ENCODE measurements at regions not wholly inside any gene's neighbourhood (a gene's known extent, or its start where the extent isn't known, plus 50 kb on each side); places are given as distances from the start of the nearest gene placed in this dataset.

DNA sequence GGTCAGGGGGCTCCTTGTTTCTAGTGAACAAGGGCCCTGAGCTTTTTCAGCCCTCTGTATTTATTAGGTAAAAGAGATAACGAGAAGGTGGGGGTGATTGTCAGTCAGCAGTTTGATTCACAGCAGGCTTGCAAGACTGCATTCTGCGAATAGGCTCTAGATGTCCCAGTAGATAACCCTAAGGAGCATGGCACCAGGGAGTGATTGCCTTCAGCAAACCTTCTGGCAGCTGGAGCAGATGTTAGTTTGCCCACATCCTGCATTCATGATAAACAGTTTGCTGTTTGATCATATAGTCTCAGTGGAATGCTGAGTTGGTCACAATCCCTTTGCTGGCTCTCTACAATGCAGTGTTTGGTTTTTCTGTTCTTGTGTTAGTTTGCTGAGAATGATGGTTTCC, 161.3 kb upstream of the GADL1 start:
- Histone ChIP-seq H3K27me3 (ENCODE audit: insufficient read depth, low read length) (no peaks in the 10 kb centered on the region), H2AFZ (ENCODE audit: low read depth, low read length) (no peak overlapping the region), H3K4me3 (ENCODE audit: insufficient read depth, low read depth, low read length) (no peak overlapping the region), H3K9me3 (ENCODE audit: insufficient read depth, low read depth, low read length) (no peaks in the 10 kb centered on the region), H4K20me1 (ENCODE audit: insufficient read depth, low read length) (no peaks in the 10 kb centered on the region), H3K9ac (ENCODE audit: low read length) (no peak overlapping the region), H3K27ac (ENCODE audit: low read depth, low read length) (no peak overlapping the region), H3K4me2 (ENCODE audit: low read length) (no peak overlapping the region), H3K36me3 (ENCODE audit: insufficient read depth, low read length) (no peaks in the 10 kb centered on the region), H3K4me1 (ENCODE audit: insufficient read depth, low read length) (no peaks in the 10 kb centered on the region), H3K79me2 (ENCODE audit: insufficient read depth, low read length) (no peaks in the 10 kb centered on the region)
- Mint-ChIP-seq H3K36me3 (ENCODE audit: low read depth, unreplicated experiment) (no peaks in the 10 kb centered on the region), H3K4me1 (ENCODE audit: low read depth, unreplicated experiment) (peaks cover 3% of the 10 kb centered on the region), H3K9me3 (ENCODE audit: unreplicated experiment) (no peaks in the 10 kb centered on the region), H3K4me3 (ENCODE audit: unreplicated experiment) (no peak overlapping the region), H3K27ac (ENCODE audit: unreplicated experiment) (no peak overlapping the region), H3K27me3 (ENCODE audit: low read depth, unreplicated experiment) (no peaks in the 10 kb centered on the region)
- FAIRE-seq = no peak
- no peak for TF ChIP-seq EZH2 (IDR thresholded peaks at IDR 0.05; ENCODE audit: insufficient read depth, low read length)
- TF ChIP-seq, protein P1, sequence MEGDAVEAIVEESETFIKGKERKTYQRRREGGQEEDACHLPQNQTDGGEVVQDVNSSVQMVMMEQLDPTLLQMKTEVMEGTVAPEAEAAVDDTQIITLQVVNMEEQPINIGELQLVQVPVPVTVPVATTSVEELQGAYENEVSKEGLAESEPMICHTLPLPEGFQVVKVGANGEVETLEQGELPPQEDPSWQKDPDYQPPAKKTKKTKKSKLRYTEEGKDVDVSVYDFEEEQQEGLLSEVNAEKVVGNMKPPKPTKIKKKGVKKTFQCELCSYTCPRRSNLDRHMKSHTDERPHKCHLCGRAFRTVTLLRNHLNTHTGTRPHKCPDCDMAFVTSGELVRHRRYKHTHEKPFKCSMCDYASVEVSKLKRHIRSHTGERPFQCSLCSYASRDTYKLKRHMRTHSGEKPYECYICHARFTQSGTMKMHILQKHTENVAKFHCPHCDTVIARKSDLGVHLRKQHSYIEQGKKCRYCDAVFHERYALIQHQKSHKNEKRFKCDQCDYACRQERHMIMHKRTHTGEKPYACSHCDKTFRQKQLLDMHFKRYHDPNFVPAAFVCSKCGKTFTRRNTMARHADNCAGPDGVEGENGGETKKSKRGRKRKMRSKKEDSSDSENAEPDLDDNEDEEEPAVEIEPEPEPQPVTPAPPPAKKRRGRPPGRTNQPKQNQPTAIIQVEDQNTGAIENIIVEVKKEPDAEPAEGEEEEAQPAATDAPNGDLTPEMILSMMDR (IDR thresholded peaks at IDR 0.05; ENCODE audit: insufficient read depth, low read depth, low read length) = no peak
- no peak for DNase-seq (ENCODE audit: low read depth)

DNA sequence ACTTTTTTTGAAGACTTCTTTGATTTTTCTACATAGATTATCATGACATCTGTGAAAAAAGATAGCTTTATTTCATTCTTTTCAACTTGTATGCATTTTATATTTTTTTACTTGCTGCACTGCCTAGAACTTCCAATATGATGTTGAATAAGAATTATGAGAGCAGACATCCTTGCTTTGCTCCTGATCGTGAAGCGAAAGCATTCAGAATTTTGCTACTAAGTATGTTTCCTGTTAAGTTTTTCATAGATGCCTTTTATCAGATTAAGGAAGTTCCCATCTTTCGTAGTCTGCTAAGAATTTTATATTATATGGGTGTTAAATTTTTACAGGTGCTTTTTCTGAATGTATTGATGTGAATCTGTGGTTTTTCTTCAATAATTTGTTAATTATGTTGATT, 163.4 kb upstream of the GADL1 start:
- no peaks in the 10 kb centered on the region for H3K9me3 Mint-ChIP-seq (ENCODE audit: unreplicated experiment)
- H3K4me1 ChIP-seq (ENCODE audit: insufficient read depth, low read length) = no peaks in the 10 kb centered on the region

DNA sequence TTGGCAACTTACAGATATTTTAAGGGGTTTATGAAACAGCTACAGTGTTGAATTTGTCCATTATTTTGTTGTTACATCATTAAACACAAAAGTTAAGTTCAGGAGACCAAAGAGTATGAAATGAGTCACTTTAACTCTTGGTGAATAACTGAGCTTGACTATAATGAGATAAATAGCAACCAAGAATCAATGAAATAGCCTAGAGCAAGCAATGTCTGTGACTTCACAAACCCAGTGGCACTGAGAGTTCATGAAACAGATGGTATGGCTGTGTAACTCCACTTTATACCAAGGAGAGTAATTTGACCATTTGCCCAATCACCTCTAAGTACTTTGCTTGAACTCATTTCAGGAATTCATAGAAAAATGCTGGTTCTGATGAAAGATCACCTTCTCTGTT, 169.6 kb upstream of the GADL1 start:
- TF ChIP-seq, protein P1 (IDR thresholded peaks at IDR 0.05; ENCODE audit: insufficient read depth, low read depth, low read length) = no peak
- TF ChIP-seq EZH2 (IDR thresholded peaks at IDR 0.05; ENCODE audit: insufficient read depth, low read length) = no peak
- Histone ChIP-seq H3K4me2 (ENCODE audit: low read length) (no peak overlapping the region), H3K36me3 (ENCODE audit: insufficient read depth, low read length) (no peaks in the 10 kb centered on the region), H3K4me1 (ENCODE audit: insufficient read depth, low read length) (peaks cover 4% of the 10 kb centered on the region), H4K20me1 (ENCODE audit: insufficient read depth, low read length) (no peaks in the 10 kb centered on the region), H3K9me3 (ENCODE audit: insufficient read depth, low read depth, low read length) (no peaks in the 10 kb centered on the region), H3K9ac (ENCODE audit: low read length) (no peak overlapping the region), H3K27me3 (ENCODE audit: insufficient read depth, low read length) (no peaks in the 10 kb centered on the region), H3K4me3 (ENCODE audit: insufficient read depth, low read depth, low read length) (no peak overlapping the region), H3K27ac (ENCODE audit: low read depth, low read length) (no peak overlapping the region), H3K79me2 (ENCODE audit: insufficient read depth, low read length) (no peaks in the 10 kb centered on the region), H2AFZ (ENCODE audit: low read depth, low read length) (no peak overlapping the region)
- H3K9me3 Mint-ChIP-seq (ENCODE audit: unreplicated experiment) = peaks cover 4% of the 10 kb centered on the region
- H3K4me1 Mint-ChIP-seq (ENCODE audit: low read depth, unreplicated experiment) = peaks cover 6% of the 10 kb centered on the region
- peak; percentile 77 for DNase-seq (ENCODE audit: low read depth)
- FAIRE-seq = peak; percentile 78
- H3K4me3 Mint-ChIP-seq (ENCODE audit: unreplicated experiment) = no peak overlapping the region
- H3K27me3 Mint-ChIP-seq (ENCODE audit: low read depth, unreplicated experiment) = peaks cover 2% of the 10 kb centered on the region
- no peaks in the 10 kb centered on the region for H3K36me3 Mint-ChIP-seq (ENCODE audit: low read depth, unreplicated experiment)
- H3K27ac Mint-ChIP-seq (ENCODE audit: unreplicated experiment) = no peak overlapping the region

More for the DNA sequence above, 163.4 kb upstream of the GADL1 start:
- H3K27ac Mint-ChIP-seq (ENCODE audit: unreplicated experiment) = no peak overlapping the region
- TF ChIP-seq, protein P1 (IDR thresholded peaks at IDR 0.05; ENCODE audit: insufficient read depth, low read depth, low read length) = no peak
- no peak for TF ChIP-seq EZH2 (IDR thresholded peaks at IDR 0.05; ENCODE audit: insufficient read depth, low read length)
- no peak overlapping the region for H3K4me3 ChIP-seq (ENCODE audit: insufficient read depth, low read depth, low read length)
- FAIRE-seq (no peak), DNase-seq (ENCODE audit: low read depth) (no peak)
- no peak overlapping the region for H3K27ac ChIP-seq (ENCODE audit: low read depth, low read length)
- no peaks in the 10 kb centered on the region for H3K27me3 ChIP-seq (ENCODE audit: insufficient read depth, low read length)
- H3K27me3 Mint-ChIP-seq (ENCODE audit: low read depth, unreplicated experiment) = no peaks in the 10 kb centered on the region
- no peak overlapping the region for H3K9ac ChIP-seq (ENCODE audit: low read length)
- no peaks in the 10 kb centered on the region for H3K79me2 ChIP-seq (ENCODE audit: insufficient read depth, low read length)
- no peak overlapping the region for H2AFZ ChIP-seq (ENCODE audit: low read depth, low read length)
- no peaks in the 10 kb centered on the region for H3K9me3 ChIP-seq (ENCODE audit: insufficient read depth, low read depth, low read length)
- H4K20me1 ChIP-seq (ENCODE audit: insufficient read depth, low read length) = no peaks in the 10 kb centered on the region
- H3K4me1 Mint-ChIP-seq (ENCODE audit: low read depth, unreplicated experiment) = peaks cover 3% of the 10 kb centered on the region
- no peak overlapping the region for H3K4me2 ChIP-seq (ENCODE audit: low read length)
- H3K4me3 Mint-ChIP-seq (ENCODE audit: unreplicated experiment) = no peak overlapping the region
- no peaks in the 10 kb centered on the region for H3K36me3 ChIP-seq (ENCODE audit: insufficient read depth, low read length)
- H3K36me3 Mint-ChIP-seq (ENCODE audit: low read depth, unreplicated experiment) = no peaks in the 10 kb centered on the region
